Loucy (cell line): ENCODE measurements at regions not wholly inside any gene's neighbourhood (a gene's known extent, or its start where the extent isn't known, plus 50 kb on each side); places are given as distances from the start of the nearest gene placed in this dataset.

Source experiments
- CTCF ChIP-seq: fragments of 200-600 bp; sonication (generic); conservative IDR thresholded peaks from 2 replicates; pipeline ENCODE4 v1.5.1; 2014; ENCODE audit warnings: mild to moderate bottlenecking, antibody characterized with exemption, low read length
- EZH2phosphoT487 ChIP-seq: fragments of 200-600 bp; IDR thresholded peaks from 2 replicates; pipeline ENCODE4 v1.6.1; 2018; ENCODE audit warnings: antibody characterized with exemption, mild to moderate bottlenecking, moderate library complexity, borderline replicate concordance

- no peak for TF ChIP-seq CTCF
- no peak for TF ChIP-seq EZH2phosphoT487
Observed at GRCh38 chr11:96798445-96798844, 408.6 kb downstream of the JRKL start.
